ENCODE measurements at regions not wholly inside any gene's neighbourhood (a gene's known extent, or its start where the extent isn't known, plus 50 kb on each side); places are given as distances from the start of the nearest gene placed in this dataset.
"Not testable (repeated sequence)": the region's sequence is repeated elsewhere in the genome, so short reads cannot be mapped to it uniquely, and the experiment has no call there.

DNA sequence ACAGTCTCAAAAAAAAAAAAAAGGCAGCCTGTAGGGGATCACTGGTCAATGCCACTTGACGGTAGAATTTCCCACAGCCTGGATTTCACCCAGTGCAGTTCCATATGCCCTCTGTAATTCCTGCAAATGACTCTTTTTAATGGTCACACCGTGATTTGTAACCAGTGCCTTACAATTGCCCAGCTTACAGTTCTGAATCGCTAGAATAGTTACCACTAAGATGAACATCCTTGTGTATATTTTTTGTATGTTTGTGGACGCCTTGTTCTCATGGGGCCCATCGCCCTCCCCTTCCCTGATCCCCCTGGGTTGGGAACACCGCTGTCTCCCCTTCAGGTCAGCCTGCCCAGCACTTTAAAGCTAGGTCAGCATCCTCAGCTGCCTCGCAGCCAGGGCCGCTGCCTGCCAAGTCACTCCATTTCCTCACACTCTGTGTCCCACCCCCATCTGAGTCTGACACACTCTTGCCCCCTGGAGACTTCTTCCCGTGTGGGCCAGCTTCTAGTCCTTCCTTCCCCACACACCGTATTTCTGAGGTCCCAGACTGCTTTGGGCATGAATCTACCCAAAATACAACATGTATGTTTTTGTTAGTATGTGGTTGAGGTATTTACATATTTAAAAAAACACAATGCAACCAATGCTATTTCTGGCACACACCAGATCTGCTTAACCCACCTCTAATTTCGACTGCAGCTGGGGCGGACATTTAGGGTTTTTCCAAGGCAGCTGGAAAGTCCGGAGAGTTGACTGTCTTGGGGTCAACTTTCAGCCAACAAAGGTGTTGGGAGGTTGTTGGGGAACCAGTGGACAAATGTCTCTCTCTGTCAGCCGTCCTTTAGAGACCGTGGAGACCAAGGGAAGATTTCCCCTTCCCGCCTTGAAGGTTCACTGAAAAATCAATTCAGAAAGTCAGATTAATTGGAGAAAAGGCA, 120.5 kb upstream of the NEK6 start:
- H3K4me3 ChIP-seq: no peak overlapping the region
- H3K36me3 ChIP-seq: no peaks in the 10 kb centered on the region
- H3K27me3 ChIP-seq: no peaks in the 10 kb centered on the region
- TF ChIP-seq POLR2AphosphoS5 (IDR thresholded peaks at IDR 0.05) (no peak), EP300 (IDR thresholded peaks at IDR 0.05) (no peak), POLR2A (IDR thresholded peaks at IDR 0.05) (no peak)
- TF ChIP-seq, protein P1, sequence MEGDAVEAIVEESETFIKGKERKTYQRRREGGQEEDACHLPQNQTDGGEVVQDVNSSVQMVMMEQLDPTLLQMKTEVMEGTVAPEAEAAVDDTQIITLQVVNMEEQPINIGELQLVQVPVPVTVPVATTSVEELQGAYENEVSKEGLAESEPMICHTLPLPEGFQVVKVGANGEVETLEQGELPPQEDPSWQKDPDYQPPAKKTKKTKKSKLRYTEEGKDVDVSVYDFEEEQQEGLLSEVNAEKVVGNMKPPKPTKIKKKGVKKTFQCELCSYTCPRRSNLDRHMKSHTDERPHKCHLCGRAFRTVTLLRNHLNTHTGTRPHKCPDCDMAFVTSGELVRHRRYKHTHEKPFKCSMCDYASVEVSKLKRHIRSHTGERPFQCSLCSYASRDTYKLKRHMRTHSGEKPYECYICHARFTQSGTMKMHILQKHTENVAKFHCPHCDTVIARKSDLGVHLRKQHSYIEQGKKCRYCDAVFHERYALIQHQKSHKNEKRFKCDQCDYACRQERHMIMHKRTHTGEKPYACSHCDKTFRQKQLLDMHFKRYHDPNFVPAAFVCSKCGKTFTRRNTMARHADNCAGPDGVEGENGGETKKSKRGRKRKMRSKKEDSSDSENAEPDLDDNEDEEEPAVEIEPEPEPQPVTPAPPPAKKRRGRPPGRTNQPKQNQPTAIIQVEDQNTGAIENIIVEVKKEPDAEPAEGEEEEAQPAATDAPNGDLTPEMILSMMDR (IDR thresholded peaks at IDR 0.05): no peak
- no peaks in the 10 kb centered on the region for H3K9me3 ChIP-seq
- H3K4me1 ChIP-seq: no peaks in the 10 kb centered on the region
- intact Hi-C loops (cut with DNase I): no loop called here
- 80 to 89% methylated on average over 16 of the region's 16 CpGs for WGBS, 2 donors
- H3K27ac ChIP-seq: no peak overlapping the region
- no peak for DNase-seq

DNA sequence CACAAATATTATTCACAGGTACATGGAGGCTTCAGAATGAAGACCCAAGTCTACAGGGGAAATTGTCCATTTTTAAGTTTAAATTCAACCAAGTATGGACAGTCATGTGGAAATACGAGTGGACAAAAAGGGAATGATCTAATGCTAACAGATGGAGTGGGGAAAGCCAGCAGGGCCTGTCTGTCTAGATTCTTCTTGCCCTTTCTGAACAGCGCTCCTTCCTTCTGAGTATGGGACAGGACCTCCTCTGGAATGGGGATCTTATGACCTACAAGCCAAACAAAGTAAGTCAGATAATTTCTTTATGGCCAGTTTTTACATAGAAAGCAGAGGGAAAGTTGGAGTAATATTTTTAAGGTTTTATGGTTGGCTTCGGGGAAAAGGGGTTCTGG, 119.8 kb upstream of the NEK6 start:
- H3K4me3 ChIP-seq: no peak overlapping the region
- no peaks in the 10 kb centered on the region for H3K4me1 ChIP-seq
- H3K27ac ChIP-seq: no peak overlapping the region
- no peaks in the 10 kb centered on the region for H3K27me3 ChIP-seq
- TF ChIP-seq EP300 (IDR thresholded peaks at IDR 0.05) (no peak), POLR2A (IDR thresholded peaks at IDR 0.05) (no peak), POLR2AphosphoS5 (IDR thresholded peaks at IDR 0.05) (no peak)
- TF ChIP-seq, protein P1 (IDR thresholded peaks at IDR 0.05): no peak
- H3K9me3 ChIP-seq: no peaks in the 10 kb centered on the region
- no peaks in the 10 kb centered on the region for H3K36me3 ChIP-seq
- 88 to 91% methylated on average over 3 of the region's 3 CpGs for WGBS, 2 donors
- DNase-seq: no peak
- intact Hi-C loops (cut with DNase I): no loop called here

DNA sequence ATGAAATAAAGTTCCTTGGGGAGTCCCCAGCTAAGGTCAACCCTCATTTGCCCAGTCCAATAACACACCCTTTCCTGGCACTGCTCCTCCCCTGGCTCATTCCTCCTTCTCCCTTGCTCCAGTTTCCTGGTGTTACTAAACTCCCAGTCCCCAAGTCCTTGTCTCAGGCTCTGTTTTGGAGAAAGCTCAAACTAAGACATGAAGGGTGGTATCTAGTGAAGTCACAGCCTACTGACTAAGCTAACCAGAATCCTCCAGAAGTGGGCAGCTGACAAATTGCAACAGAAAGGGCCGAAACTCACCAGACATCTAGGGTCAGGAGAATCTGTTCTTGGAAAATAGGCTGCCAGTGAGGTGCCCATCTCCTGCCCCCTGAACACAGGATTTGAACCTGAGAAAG, 118.7 kb upstream of the NEK6 start:
- 91 to 94% methylated on average over 1 of the region's 1 CpG for WGBS, 2 donors
- intact Hi-C loops (cut with DNase I): no loop called here
- DNase-seq: no peak
- Histone ChIP-seq H3K4me3 (no peak overlapping the region), H3K36me3 (no peaks in the 10 kb centered on the region), H3K27me3 (no peaks in the 10 kb centered on the region), H3K27ac (no peak overlapping the region), H3K4me1 (no peaks in the 10 kb centered on the region), H3K9me3 (no peaks in the 10 kb centered on the region)
- TF ChIP-seq, protein P1 (IDR thresholded peaks at IDR 0.05): no peak
- no peak for TF ChIP-seq POLR2AphosphoS5 (IDR thresholded peaks at IDR 0.05)
- no peak for TF ChIP-seq EP300 (IDR thresholded peaks at IDR 0.05)
- no peak for TF ChIP-seq POLR2A (IDR thresholded peaks at IDR 0.05)

DNA sequence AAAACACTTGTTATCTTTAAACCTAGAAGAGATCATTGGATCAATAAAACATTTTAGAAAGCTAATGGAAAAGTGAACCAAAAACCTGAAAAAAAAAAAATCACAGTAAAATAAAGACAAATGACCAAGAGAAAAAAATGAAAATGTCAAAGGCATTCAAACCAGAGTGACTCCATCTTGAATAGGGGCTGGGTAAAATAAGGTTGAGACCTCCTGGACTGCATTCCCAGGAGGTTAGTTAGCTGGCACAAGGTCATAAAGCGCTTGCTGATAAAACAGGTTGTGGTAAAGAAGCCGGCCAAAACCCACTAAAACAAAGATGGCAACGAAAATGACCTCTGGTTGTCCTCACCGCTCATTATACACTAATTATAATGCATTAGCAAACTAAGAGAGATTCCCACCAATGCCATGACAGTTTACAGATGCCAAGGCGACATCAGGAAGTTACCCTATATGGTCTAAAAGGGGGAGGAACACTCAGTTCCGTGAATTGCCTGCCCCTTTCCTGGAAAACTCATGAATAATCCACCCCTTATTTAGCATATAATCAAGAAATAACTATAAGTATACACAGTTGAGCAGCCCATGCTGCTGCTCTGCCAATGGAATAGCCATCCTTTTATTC, 116.7 kb upstream of the NEK6 start:
- no peaks in the 10 kb centered on the region for H3K36me3 ChIP-seq
- 77 to 86% methylated on average over 6 of the region's 6 CpGs for WGBS, 2 donors
- no peaks in the 10 kb centered on the region for H3K4me1 ChIP-seq
- no peaks in the 10 kb centered on the region for H3K27me3 ChIP-seq
- no peak overlapping the region for H3K4me3 ChIP-seq
- no peak for TF ChIP-seq EP300 (IDR thresholded peaks at IDR 0.05)
- TF ChIP-seq, protein P1 (IDR thresholded peaks at IDR 0.05): no peak
- DNase-seq: no peak
- no peaks in the 10 kb centered on the region for H3K9me3 ChIP-seq
- no peak overlapping the region for H3K27ac ChIP-seq
- intact Hi-C loops (cut with DNase I): no loop called here

DNA sequence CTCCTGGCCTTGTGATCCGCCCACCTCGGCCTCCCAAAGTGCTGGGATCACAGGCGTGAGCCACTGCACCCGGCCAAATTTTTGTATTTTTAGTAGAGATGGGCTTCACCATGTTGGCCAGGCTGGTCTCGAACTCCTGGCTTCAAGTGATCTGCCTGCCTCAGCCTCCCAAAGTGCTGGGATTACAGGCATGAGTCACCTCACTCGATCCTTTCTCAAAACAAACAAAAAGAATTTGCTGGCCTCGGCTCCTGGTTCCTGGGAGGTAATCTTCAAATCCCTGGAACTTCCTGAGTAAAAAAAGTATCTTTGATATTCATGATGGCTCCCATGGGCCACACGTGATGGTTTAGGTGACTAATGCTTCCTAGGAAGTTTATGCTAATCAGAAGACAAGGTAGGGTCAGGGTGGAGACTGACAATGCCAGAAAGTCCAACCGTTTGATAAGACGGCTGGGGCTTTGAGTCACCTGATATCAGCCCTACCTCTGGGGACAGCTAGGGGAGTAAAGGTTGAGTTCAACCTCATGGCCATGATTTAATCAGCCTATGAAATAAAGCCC, 113.1 kb upstream of the NEK6 start:
- intact Hi-C loops (cut with DNase I); H3K36me3 ChIP-seq: not testable (repeated sequence)

More for the DNA sequence above, 113.1 kb upstream of the NEK6 start:
- not testable (repeated sequence) for H3K4me3 ChIP-seq, H3K4me1 ChIP-seq, H3K9me3 ChIP-seq, DNase-seq, H3K27me3 ChIP-seq, H3K27ac ChIP-seq
- 55 to 74% methylated on average over 10 of the region's 10 CpGs for WGBS, 2 donors

Measured in sigmoid colon (tissue), 6 donors.